IMR-90 (cell line): ENCODE measurements at regions not wholly inside any gene's neighbourhood (a gene's known extent, or its start where the extent isn't known, plus 50 kb on each side); places are given as distances from the start of the nearest gene placed in this dataset.

Experiments
- ATAC-seq: fragments of 200-7000 bp; cut with Tn5 transposase; 2 replicates; pipeline ENCODE4 v1.9.1; 2020; ENCODE audit warnings: low read depth, mild to moderate bottlenecking, moderate library complexity
- BruUV-seq: library from RNA; stranded (reverse); fragments of 400-500 nt; replicated peaks from 2 replicates; lab custom pipeline; 2021; lab: Mats Ljungman, UMichigan
- CTCF ChIA-PET: fragments of 300-600 bp; formaldehyde crosslinking; extraction: SDS; loops from one replicate; lab custom pipeline; 2021; ENCODE audit warnings: antibody characterized with exemption; lab: Yijun Ruan, JAX
- POLR2A ChIA-PET: fragments of 300-600 bp; sonication (Branson Sonifier 250); formaldehyde crosslinking; loops from one replicate; lab custom pipeline; 2022; ENCODE audit warnings: antibody characterized with exemption; ENCODE audit not compliant: unreplicated experiment; lab: Charles Lee
- DNase-seq: peaks from one replicate; pipeline ENCODE4 v3.0.0; 2013
- H2AFZ ChIP-seq: replicated peaks from 2 replicates; pipeline ENCODE3; 2013; ENCODE audit warnings: low read length, mild to moderate bottlenecking; ENCODE audit not compliant: poor library complexity
- H2AK5ac ChIP-seq: 2 replicates; pipeline ENCODE4 v1.6.1; 2013; ENCODE audit warnings: low read depth, low read length, inconsistent platforms
- H2AK9ac ChIP-seq: replicated peaks from 2 replicates; pipeline ENCODE3; 2013; ENCODE audit warnings: mild to moderate bottlenecking, low read depth, low read length, moderate library complexity; ENCODE audit not compliant: poor library complexity
- H2BK120ac ChIP-seq: 2 replicates; pipeline ENCODE4 v1.6.1; 2013; ENCODE audit warnings: low read depth, low read length, inconsistent platforms
- H2BK15ac ChIP-seq: 3 replicates; pipeline ENCODE4 v1.6.1; 2013; ENCODE audit warnings: low read depth, low read length, inconsistent platforms
- H2BK20ac ChIP-seq: 2 replicates; pipeline ENCODE4 v1.6.1; 2013; ENCODE audit warnings: low read depth, mild to moderate bottlenecking, inconsistent platforms, low read length, moderate library complexity
- H2BK5ac ChIP-seq: 2 replicates; pipeline ENCODE4 v1.6.1; 2013; ENCODE audit warnings: mild to moderate bottlenecking, low read depth, low read length, inconsistent platforms; ENCODE audit not compliant: poor library complexity, severe bottlenecking
- H3K14ac ChIP-seq: replicated peaks from 2 replicates; pipeline ENCODE4 v1.6.1; 2013; ENCODE audit warnings: low read depth, low read length, inconsistent platforms
- H3K18ac ChIP-seq: 2 replicates; pipeline ENCODE4 v1.6.1; 2013; ENCODE audit warnings: low read depth, low read length, control low read depth
- H3K23ac ChIP-seq: 2 replicates; pipeline ENCODE4 v1.6.1; 2013; ENCODE audit warnings: low read depth, low read length, inconsistent platforms
- H3K27ac ChIP-seq: 2 replicates; pipeline ENCODE4 v1.5.1; 2013; ENCODE audit warnings: mild to moderate bottlenecking, control low read depth, low read length; ENCODE audit not compliant: insufficient read depth
- H3K27me3 ChIP-seq: 2 replicates; pipeline ENCODE4 v1.6.1; 2013; ENCODE audit warnings: low read length; ENCODE audit not compliant: control insufficient read depth, insufficient read depth
- H3K36me3 ChIP-seq: 2 replicates; pipeline ENCODE4 v1.6.1; 2013; ENCODE audit warnings: low read length, mixed read lengths; ENCODE audit not compliant: control insufficient read depth, insufficient read depth
- H3K4ac ChIP-seq: 2 replicates; pipeline ENCODE4 v1.6.1; 2013; ENCODE audit warnings: low read depth, low read length, inconsistent platforms
- H3K4me1 ChIP-seq: 2 replicates; pipeline ENCODE4 v1.6.1; 2013; ENCODE audit warnings: low read length, mixed read lengths; ENCODE audit not compliant: control insufficient read depth, insufficient read depth
- H3K4me2 ChIP-seq: 2 replicates; pipeline ENCODE4 v1.6.1; 2013; ENCODE audit warnings: low read depth, mild to moderate bottlenecking, control low read depth, low read length, moderate library complexity
- H3K4me3 ChIP-seq: 2 replicates; pipeline ENCODE4 v1.5.1; 2013; ENCODE audit warnings: low read depth, mild to moderate bottlenecking, control low read depth, low read length, moderate library complexity; ENCODE audit not compliant: insufficient read depth
- H3K56ac ChIP-seq: 2 replicates; pipeline ENCODE4 v1.6.1; 2013; ENCODE audit warnings: low read length, inconsistent platforms; ENCODE audit not compliant: insufficient read depth; ENCODE audit errors: extremely low read depth
- H3K79me1 ChIP-seq, 2 experiments: 2 replicates each; pipeline ENCODE4 v1.6.1; 2013; ENCODE audit warnings: low read length in 2 of 2, inconsistent platforms in 1 of 2, low read depth in 1 of 2
- H3K9ac ChIP-seq: 2 replicates; pipeline ENCODE4 v1.6.1; 2013; ENCODE audit warnings: low read depth, low read length, control low read depth
- H3K9me1 ChIP-seq: 2 replicates; pipeline ENCODE4 v1.6.1; 2013; ENCODE audit warnings: low read length, inconsistent platforms; ENCODE audit not compliant: insufficient read depth
- H3K9me3 ChIP-seq: 2 replicates; pipeline ENCODE4 v1.6.1; 2013; ENCODE audit warnings: low read length; ENCODE audit not compliant: control insufficient read depth, insufficient read depth
- H4K20me1 ChIP-seq: 2 replicates; pipeline ENCODE4 v1.6.1; 2013; ENCODE audit warnings: low read length, inconsistent platforms; ENCODE audit not compliant: insufficient read depth
- H4K5ac ChIP-seq: 2 replicates; pipeline ENCODE4 v1.6.1; 2013; ENCODE audit warnings: mild to moderate bottlenecking, low read depth, low read length, control low read depth
- H4K8ac ChIP-seq, 2 experiments: 2 replicates each; pipeline ENCODE4 v1.6.1; 2013; ENCODE audit warnings: low read depth in 2 of 2, low read length in 2 of 2, control low read depth in 1 of 2, inconsistent platforms in 1 of 2
- H4K91ac ChIP-seq: 2 replicates; pipeline ENCODE4 v1.6.1; 2013; ENCODE audit warnings: low read depth, low read length, inconsistent platforms; ENCODE audit not compliant: insufficient read depth
- CEBPB ChIP-seq: IDR thresholded peaks from 2 replicates; pipeline ENCODE4 v1.6.1; 2012; ENCODE audit warnings: low read depth, low read length, improper control_type of control experiment
- WGBS, 2 experiments: methylation state at CpG; one replicate each; pipeline versions ENCODE4 v1.1.5 to v1.1.7; 2013; ENCODE audit warnings: missing lambda C conversion rate in 2 of 2; ENCODE audit not compliant: insufficient read length in 1 of 2; ENCODE audit errors: extremely low coverage in 2 of 2; 5-methylcytosine and 5-hydroxymethylcytosine counted together
- dilution Hi-C: fragments of 300-500 bp; cut with HindIII; formaldehyde crosslinking; loops from one replicate; pipeline ENCODE4 v1.14.3; 2018; ENCODE audit warnings: low sequenced_read_pairs; ENCODE audit not compliant: unreplicated experiment
- in situ Hi-C: fragments of 300-500 bp; cut with MboI; formaldehyde crosslinking; loops from 3 replicates; pipeline ENCODE4 v1.14.3; 2019; ENCODE audit warnings: low sequenced_read_pairs, inconsistent platforms, mixed read lengths
- intact Hi-C: fragments of 100-400 bp; cut with micrococcal nuclease; formaldehyde crosslinking; loops from 2 replicates; pipeline ENCODE4 v1.10.0; 2022
- TF ChIP-seq, protein P1 (sequence below): conservative IDR thresholded peaks from 2 replicates; pipeline ENCODE4 v1.5.1; 2012; ENCODE audit warnings: mild to moderate bottlenecking, low read depth, low read length, improper control_type of control experiment

DNA sequence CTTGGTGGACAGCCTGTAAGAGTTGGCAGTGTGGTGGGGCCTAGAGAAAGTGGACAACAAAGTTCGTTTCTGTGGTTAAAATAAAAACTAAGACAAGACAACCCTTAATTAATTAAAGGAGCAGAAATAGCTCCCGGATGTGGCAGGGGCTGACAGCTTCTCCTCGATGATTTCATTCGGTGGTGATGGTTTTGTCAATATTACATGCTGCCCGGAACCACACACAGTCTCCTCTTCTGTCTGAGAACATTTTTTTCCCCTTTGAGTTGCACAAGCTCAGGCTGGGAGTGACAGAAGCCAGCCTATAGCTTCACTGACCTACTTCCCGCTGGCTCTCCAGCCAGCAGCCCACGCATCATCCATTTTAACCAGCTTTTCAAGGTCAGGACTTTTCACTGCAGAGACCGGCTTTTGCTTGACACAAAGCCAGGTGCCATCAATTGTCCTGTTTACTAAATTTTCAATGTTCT, 378.8 kb downstream of the SLC4A3 start:
- H2AK9ac ChIP-seq: no peak overlapping the region
- H3K9ac ChIP-seq: no peak overlapping the region
- POLR2A ChIA-PET: no interaction called here
- in situ Hi-C loops (no loop called here), intact Hi-C loops (loop anchor here (5.0 to 10.0 kb wide), 2 partner anchors 86 to 219 kb away; no protein-coding TSS in a partner anchor), dilution Hi-C loops (no loop called here)
- no peak overlapping the region for H3K18ac ChIP-seq
- no peak overlapping the region for H4K91ac ChIP-seq
- H3K36me3 ChIP-seq: no peaks in the 10 kb centered on the region
- TF ChIP-seq, protein P1, sequence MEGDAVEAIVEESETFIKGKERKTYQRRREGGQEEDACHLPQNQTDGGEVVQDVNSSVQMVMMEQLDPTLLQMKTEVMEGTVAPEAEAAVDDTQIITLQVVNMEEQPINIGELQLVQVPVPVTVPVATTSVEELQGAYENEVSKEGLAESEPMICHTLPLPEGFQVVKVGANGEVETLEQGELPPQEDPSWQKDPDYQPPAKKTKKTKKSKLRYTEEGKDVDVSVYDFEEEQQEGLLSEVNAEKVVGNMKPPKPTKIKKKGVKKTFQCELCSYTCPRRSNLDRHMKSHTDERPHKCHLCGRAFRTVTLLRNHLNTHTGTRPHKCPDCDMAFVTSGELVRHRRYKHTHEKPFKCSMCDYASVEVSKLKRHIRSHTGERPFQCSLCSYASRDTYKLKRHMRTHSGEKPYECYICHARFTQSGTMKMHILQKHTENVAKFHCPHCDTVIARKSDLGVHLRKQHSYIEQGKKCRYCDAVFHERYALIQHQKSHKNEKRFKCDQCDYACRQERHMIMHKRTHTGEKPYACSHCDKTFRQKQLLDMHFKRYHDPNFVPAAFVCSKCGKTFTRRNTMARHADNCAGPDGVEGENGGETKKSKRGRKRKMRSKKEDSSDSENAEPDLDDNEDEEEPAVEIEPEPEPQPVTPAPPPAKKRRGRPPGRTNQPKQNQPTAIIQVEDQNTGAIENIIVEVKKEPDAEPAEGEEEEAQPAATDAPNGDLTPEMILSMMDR: no peak
- TF ChIP-seq CEBPB: peak; percentile 90
- H2AK5ac ChIP-seq: no peak overlapping the region
- H2BK15ac ChIP-seq: no peak overlapping the region
- no peak overlapping the region for H3K14ac ChIP-seq
- peak overlapping the region; percentile 3 for H2BK20ac ChIP-seq
- H3K27ac ChIP-seq: no peak overlapping the region
- H4K8ac ChIP-seq: no peak overlapping the region
- peak; percentile 73 for ATAC-seq
- H3K4me3 ChIP-seq: no peak overlapping the region
- CTCF ChIA-PET: interaction anchor here (1.1 kb wide), 1 partner anchor 15 kb away, joined by 3 read pairs; no protein-coding TSS in a partner anchor
- H3K23ac ChIP-seq: no peak overlapping the region
- WGBS, 2 experiments: 18% methylated on average over 3 of the region's 8 CpGs; no CpG with 5 or more reads in 1 of the 2 experiments
- H3K79me1 ChIP-seq: no peaks in the 10 kb centered on the region
- no peaks in the 10 kb centered on the region for H3K27me3 ChIP-seq
- no peaks in the 10 kb centered on the region for H3K9me3 ChIP-seq
- BruUV-seq: no TSS peak
- H3K9me1 ChIP-seq: peaks cover 7% of the 10 kb centered on the region; the same call in 1 of the 2 replicates
- peaks cover 13% of the 10 kb centered on the region for H3K4me1 ChIP-seq
- no peak overlapping the region for H2BK5ac ChIP-seq
- H3K56ac ChIP-seq: no peak overlapping the region
- H2BK120ac ChIP-seq: no peak overlapping the region
- peak; percentile 70 for DNase-seq
- H2AFZ ChIP-seq: peak overlapping the region; percentile 69
- no peak overlapping the region for H3K4ac ChIP-seq
- H3K4me2 ChIP-seq: no peak overlapping the region
- no peak overlapping the region for H4K5ac ChIP-seq
- H4K20me1 ChIP-seq: no peaks in the 10 kb centered on the region
